AG09309 (cell line): ENCODE measurements at regions not wholly inside any gene's neighbourhood (a gene's known extent, or its start where the extent isn't known, plus 50 kb on each side); places are given as distances from the start of the nearest gene placed in this dataset.

Source experiments
- DNase-seq: peaks from one replicate; pipeline ENCODE4 v3.0.0-alpha.2; 2010; ENCODE audit warnings: low read depth
- H3K4me3 ChIP-seq: 2 replicates; pipeline ENCODE4 v1.5.1; 2011; ENCODE audit warnings: mild to moderate bottlenecking, low read depth, low read length, moderate library complexity; ENCODE audit not compliant: control insufficient read depth
- TF ChIP-seq, protein P1 (sequence below): IDR thresholded peaks from 2 replicates; pipeline ENCODE4 v1.5.1; 2011; ENCODE audit warnings: mild to moderate bottlenecking, low read depth, low read length, inconsistent platforms; ENCODE audit not compliant: insufficient read depth, control insufficient read depth; ENCODE audit errors: missing control alignments

DNA sequence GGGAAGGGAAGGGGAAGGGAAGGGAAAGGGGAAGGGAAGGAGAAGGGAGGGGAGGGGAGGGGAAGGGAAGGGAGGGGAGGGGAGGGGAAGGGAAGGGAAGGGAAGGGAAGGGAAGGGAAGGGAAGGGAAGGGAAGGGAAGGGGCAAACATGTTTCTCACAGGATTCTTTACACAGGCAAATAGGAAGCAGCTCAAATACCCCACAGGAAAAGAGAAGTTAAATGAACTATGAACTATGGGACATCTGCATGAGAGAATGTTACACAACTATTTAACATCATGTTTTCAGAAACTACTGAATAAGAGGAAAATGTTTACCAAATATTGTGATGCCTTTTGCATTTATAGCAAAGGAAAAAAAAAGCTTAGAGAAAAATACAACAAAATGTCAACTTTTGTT is 125.4 kb upstream of the SLC30A5 start:
- TF ChIP-seq, protein P1, sequence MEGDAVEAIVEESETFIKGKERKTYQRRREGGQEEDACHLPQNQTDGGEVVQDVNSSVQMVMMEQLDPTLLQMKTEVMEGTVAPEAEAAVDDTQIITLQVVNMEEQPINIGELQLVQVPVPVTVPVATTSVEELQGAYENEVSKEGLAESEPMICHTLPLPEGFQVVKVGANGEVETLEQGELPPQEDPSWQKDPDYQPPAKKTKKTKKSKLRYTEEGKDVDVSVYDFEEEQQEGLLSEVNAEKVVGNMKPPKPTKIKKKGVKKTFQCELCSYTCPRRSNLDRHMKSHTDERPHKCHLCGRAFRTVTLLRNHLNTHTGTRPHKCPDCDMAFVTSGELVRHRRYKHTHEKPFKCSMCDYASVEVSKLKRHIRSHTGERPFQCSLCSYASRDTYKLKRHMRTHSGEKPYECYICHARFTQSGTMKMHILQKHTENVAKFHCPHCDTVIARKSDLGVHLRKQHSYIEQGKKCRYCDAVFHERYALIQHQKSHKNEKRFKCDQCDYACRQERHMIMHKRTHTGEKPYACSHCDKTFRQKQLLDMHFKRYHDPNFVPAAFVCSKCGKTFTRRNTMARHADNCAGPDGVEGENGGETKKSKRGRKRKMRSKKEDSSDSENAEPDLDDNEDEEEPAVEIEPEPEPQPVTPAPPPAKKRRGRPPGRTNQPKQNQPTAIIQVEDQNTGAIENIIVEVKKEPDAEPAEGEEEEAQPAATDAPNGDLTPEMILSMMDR: no peak
- H3K4me3 ChIP-seq: no peak overlapping the region
- DNase-seq: no peak

DNA sequence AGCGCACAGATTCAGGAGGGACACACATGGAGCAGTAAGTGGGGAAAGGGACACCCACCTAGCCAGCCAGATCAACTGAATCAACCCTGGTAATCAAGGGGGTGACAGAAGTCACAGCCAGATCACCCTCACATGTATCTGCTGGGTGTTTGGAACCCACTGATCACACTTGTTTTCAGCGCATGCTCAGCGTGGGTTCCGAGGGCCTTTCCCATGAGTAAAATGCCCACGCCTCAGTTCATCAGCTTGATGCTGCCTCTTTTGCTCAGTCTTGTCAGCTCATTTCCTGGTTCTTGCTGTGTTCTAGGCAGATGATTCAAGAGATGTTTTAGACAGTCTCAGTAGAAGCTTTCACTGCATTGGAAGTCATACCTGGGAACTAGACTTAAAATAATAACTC is 123.2 kb upstream of the SLC30A5 start:
- H3K4me3 ChIP-seq: no peak overlapping the region
- no peak for DNase-seq
- TF ChIP-seq, protein P1: no peak

DNA sequence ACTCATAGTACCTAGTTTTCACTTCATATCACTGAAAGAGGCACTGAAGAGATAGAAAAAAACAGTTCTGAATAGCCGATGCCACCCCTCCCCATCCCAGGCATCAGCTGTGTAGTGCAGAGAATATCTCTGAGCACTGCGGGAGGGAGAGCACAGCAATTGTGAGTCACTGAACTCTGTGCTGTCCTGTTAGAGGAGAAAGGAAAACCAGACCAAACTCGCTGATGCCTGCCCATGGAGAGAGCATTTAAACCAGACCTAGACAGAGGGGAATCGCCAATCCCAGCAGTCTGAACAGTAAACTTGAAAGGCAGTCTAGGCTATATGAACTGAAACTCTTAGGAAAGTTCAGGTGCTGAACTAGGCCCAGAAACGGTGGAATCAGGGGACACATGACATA is 120.1 kb upstream of the SLC30A5 start:
- H3K4me3 ChIP-seq: no peak overlapping the region
- TF ChIP-seq, protein P1: no peak
- no peak for DNase-seq

DNA sequence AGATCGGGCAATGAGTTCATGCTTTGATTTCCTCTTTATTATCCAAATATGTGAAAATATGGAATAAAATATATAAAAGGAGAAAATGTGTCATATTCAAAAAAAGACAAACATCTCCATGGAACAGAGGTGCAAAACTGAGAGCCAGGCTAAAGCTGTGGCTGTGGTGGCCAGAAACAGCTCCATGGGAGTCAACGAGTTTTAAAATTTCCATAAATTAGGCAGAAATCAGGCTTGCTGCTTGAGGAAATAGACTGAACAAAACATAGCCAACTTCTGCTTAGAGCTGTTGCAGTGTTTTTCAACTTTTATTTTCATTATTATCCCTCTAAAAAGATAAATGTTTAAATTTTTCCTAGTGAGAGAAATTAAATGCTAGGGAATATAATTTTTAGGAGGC is 110.8 kb upstream of the SLC30A5 start:
- TF ChIP-seq, protein P1: no peak
- H3K4me3 ChIP-seq: no peak overlapping the region
- no peak for DNase-seq

DNA sequence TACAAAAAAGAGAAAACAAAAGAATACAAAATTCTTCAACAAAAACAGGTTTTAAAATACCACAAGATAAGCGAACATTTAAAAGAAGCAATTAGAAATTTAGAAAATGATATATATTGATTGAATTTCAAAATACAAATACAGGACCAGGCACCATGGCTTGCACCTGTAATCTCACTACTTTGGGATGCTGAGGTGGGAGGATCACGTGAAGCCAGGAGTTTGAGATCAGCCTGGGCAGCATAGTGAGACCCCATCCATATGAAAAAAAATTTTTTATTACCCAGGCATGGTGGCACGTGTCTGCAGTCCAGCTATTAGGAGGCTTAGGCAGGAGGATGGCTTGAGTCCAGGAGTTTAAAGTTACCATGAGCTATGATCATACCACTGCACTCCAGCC is 109.9 kb upstream of the SLC30A5 start:
- TF ChIP-seq, protein P1: no peak
- no peak for DNase-seq
- H3K4me3 ChIP-seq: no peak overlapping the region

DNA sequence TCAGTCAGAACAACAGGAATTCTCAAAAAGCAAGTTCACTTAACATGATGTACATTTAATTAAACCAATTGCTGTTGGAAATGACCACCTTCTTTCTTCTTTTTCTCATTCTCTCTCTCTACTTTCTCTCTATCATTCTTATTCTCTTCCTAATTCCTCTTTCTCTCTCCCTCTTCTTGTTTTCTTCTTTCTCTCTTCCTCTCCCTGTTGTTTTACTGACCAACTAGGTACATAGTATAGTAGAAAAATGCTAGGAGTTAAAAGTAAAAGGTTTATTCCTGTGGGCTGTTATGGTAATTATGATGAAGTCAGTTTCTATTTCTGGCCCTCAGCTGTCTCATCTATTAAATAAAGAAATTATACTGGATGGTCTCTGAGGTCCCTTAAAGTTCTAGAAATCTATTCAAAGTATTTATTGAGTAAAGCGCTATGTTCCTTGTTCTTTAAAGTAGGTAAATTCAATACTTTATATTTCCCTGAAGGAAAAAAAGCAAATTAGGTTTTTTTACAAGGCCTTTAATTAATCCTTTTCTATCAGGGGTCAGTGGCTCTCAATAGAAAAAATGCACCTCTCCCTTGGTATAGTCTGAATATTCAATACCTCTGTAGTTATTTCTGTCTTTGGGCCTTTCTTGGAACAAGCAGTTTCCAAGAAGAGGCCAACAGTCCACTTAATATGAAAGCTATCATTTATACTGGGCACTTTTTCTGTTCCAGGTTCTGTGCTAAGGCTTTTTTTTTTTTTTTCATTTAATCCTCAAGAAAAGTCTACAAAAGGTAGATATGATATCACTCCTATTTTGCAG is 102.3 kb upstream of the SLC30A5 start:
- TF ChIP-seq, protein P1: no peak
- H3K4me3 ChIP-seq: no peak overlapping the region
- DNase-seq: no peak
